ENCODE measurements at regions not wholly inside any gene's neighbourhood (a gene's known extent, or its start where the extent isn't known, plus 50 kb on each side); places are given as distances from the start of the nearest gene placed in this dataset.

DNA sequence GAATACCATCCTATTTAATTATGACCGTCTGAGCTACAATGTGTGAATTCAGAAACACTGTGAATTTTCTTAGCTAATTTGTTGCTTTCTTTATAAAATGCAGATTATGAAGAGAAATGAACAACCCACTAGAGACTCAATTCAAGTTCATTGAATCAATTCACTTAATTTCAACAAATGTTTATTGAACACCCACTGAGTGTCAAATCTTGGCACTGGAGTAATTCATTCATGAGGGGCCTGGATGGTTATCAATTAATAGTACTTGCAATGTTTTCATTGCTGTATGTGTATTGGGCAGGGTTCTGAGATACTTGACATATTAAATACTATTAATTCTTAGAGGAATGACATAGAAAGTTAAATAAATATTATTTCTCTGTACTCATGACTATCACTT lies 789.4 kb downstream of the STPG2 start:
- TF ChIP-seq, protein P1, sequence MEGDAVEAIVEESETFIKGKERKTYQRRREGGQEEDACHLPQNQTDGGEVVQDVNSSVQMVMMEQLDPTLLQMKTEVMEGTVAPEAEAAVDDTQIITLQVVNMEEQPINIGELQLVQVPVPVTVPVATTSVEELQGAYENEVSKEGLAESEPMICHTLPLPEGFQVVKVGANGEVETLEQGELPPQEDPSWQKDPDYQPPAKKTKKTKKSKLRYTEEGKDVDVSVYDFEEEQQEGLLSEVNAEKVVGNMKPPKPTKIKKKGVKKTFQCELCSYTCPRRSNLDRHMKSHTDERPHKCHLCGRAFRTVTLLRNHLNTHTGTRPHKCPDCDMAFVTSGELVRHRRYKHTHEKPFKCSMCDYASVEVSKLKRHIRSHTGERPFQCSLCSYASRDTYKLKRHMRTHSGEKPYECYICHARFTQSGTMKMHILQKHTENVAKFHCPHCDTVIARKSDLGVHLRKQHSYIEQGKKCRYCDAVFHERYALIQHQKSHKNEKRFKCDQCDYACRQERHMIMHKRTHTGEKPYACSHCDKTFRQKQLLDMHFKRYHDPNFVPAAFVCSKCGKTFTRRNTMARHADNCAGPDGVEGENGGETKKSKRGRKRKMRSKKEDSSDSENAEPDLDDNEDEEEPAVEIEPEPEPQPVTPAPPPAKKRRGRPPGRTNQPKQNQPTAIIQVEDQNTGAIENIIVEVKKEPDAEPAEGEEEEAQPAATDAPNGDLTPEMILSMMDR (IDR thresholded peaks at IDR 0.05; ENCODE audit: poor library complexity) = no peak
- no peak for TF ChIP-seq EZH2phosphoT487 (IDR thresholded peaks at IDR 0.05; ENCODE audit: low read depth, severe bottlenecking, unreplicated experiment)
